NCI-H1694 treated with DMSO at 0.1 percent for 48 hours (cell line): ENCODE measurements at regions not wholly inside any gene's neighbourhood (a gene's known extent, or its start where the extent isn't known, plus 50 kb on each side); places are given as distances from the start of the nearest gene placed in this dataset.
A peak's percentile ranks its signal among the peaks of the same experiment; 100 is the strongest.
"Not testable (repeated sequence)": the region's sequence is repeated elsewhere in the genome, so short reads cannot be mapped to it uniquely, and the experiment has no call there.

ENCODE experiments used
- DNase-seq: peaks from one replicate; lab custom pipeline; 2025; lab: John Stamatoyannopoulos, UW

DNA sequence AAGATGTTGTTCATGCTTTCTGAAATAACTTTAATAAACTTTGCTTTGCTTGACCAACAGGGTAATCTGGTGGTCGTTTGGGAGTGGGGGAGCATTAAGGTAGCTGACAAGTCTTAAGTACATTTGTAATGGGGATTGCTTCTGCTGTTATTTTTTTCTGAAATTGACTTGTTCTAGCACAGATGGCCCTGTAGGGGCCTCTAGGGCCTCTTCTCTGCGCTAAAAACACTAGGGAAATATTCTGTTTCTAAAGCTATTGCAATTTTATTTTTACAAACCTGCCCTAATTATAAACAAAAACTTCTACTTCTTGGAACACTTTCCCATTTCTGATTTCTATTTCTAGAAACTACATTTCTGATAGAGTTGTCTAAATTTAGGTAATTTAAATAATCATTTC, 191.3 kb upstream of the KCNJ3 start:
- peak; percentile 27 for DNase-seq

DNA sequence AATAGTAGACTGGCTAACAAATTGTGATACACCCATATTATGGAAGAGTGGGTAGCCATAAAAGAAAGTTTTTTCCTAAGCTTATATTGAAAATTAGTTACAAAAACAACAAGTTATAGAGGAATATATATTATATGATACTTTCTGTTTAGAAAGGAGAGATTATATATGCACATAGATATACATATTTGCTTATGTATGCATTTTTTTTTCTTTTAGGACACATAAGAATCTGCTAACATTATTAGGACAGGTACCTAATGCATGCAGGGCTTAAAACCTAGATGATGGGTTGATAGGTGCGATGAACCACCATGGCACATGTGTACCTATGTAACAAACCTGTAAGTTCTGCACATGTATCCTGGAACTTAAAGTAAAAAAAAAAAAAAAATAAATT, 179.6 kb upstream of the KCNJ3 start:
- no peak for DNase-seq

GRCh38 chr2:154520951-154521350, 177.5 kb upstream of the KCNJ3 start:
- not testable (repeated sequence) for DNase-seq

GRCh38 chr2:154526234-154526633, 172.3 kb upstream of the KCNJ3 start:
- no peak for DNase-seq

GRCh38 chr2:154527962-154528361, 170.5 kb upstream of the KCNJ3 start:
- no peak for DNase-seq

DNA sequence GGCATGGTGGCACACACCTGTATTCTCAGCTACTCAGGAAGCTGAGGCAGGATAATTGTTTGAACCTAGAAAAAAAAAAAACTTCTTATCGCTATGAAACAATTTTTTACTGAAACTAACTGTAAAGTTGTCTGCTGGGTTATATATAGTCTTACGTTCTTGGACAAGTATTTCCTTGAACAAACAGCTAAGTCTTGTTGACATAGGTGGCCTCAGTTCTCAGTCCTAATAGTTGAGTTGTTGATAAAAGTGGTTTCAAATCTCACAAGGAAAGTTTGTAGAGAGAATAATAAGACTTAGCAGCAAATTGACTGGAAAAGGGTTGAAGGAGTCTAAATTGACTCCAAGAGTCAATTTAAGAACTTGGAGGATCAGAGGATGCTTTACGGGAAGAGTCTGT, 166.5 kb upstream of the KCNJ3 start:
- no peak for DNase-seq

GRCh38 chr2:154532763-154533162, 165.7 kb upstream of the KCNJ3 start:
- DNase-seq: no peak

DNA sequence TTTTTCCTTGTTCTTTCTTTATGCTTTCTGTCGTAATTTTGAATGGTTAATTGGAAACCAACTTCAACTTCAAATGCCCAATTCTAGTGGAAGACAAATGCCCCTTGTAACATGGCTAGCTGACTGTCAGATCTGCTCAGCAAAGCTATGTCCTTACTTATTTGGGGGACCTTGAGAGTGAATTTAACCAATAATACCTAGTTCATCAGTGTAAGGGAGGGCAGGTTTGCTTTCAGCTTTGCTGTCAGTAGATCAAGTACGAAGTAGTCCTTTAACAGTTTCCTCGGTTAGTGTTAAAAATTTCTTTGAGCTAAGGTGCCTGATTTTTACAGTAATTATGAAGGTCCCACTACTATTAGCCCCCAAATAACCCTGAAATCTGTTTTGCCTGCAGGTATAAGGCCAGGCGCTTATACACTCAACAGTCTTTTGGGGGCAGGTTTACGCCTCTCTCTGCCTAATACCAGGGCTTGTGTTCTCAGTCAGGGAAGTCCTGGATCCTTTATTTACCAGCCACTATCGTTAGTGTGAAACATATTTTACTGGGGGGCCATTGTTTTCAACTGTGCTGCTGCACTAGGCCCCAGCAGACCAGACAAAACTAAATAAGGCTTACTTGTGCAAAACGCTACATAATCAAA, 165.1 kb upstream of the KCNJ3 start:
- no peak for DNase-seq

GRCh38 chr2:154537024-154537423, 161.5 kb upstream of the KCNJ3 start:
- DNase-seq: no peak

- no peak for DNase-seq
Measured at GRCh38 chr2:154537843-154538450, 160.5 kb upstream of the KCNJ3 start.

- DNase-seq: no peak
Measured at GRCh38 chr2:154546341-154546740, 152.2 kb upstream of the KCNJ3 start.

DNA sequence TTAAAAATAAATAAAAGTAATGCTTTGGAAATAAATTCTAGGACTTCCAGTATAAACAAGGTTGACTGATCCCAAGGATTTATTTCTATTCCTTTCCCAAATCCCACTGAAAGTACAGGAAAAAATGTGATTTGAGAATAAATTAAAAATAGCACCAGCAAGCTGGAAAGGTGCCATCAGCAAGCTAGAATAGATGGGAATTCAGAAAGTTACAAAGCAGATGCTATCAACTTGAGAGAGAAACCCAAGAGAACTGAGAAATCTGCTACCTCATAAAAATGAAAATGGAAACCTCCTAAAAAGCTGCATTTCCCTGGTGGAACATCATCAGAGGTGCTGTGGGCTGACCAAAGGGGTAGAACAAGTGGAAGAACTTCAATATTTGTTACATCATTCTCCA, 148.6 kb upstream of the KCNJ3 start:
- no peak for DNase-seq

- DNase-seq: no peak
Measured at GRCh38 chr2:154551649-154552048, 146.8 kb upstream of the KCNJ3 start.

- no peak for DNase-seq
Measured at GRCh38 chr2:154554046-154554445, 144.4 kb upstream of the KCNJ3 start.

DNA sequence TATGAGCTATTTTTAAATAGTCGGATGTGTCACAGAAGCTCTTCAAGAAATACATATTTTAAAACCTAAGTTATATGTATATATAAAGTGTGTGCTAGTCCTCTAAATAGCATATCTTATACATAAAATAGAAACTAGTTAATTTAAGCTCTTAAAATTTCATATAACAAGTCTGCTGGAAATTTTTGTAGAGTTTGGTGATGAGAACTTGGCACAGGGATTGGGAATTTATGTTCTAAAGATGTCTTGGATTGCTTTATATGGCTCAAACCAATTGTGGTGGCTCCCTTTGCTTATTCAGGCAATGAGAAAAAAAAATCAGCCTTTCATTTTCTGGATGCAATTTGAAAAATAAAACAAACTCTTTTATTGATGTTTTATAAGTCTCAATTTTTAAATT, 142.8 kb upstream of the KCNJ3 start:
- no peak for DNase-seq

- DNase-seq: no peak
Measured at GRCh38 chr2:154556146-154556545, 142.3 kb upstream of the KCNJ3 start.

DNA sequence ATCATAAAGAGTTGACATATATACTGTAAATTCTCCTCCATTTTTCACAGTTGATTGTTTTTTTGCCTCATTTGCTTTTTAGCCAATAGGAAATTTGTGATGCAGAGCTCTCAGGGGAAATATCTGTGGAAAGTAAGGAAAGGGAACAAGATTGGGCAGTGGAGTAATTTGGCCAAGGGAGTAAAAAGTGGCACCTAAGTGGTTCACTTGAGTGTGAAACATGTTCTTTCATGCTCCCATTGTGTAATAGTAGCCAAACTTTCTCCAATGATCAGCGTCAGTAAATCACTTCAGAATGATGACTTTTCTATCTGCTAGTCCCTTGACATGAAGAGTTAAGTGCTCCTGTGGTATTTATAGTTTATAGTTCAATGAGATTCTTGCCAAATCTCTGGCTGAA, 141.9 kb upstream of the KCNJ3 start:
- no peak for DNase-seq

DNA sequence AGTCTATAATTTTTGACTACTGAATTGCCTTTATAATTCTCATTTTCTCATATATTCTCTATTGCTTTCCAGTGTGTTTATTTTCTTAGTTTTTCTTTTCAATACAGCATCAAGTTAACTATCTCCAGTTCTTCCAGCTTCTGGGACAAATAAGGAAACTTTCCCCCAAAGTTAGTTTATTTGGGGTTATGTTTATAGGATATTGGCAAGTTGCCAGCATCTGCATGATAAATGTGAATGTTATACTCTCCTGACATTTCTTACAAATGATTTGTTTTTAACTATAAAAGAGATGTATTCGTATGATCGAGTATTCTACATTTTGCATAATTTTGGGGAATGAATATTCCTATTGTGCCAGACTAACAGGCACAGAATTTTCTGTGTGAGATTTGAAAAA, 140.6 kb upstream of the KCNJ3 start:
- DNase-seq: no peak

- no peak for DNase-seq
Measured at GRCh38 chr2:154565433-154565832, 133.1 kb upstream of the KCNJ3 start.

- no peak for DNase-seq
Measured at GRCh38 chr2:154568413-154568812, 130.1 kb upstream of the KCNJ3 start.

DNA sequence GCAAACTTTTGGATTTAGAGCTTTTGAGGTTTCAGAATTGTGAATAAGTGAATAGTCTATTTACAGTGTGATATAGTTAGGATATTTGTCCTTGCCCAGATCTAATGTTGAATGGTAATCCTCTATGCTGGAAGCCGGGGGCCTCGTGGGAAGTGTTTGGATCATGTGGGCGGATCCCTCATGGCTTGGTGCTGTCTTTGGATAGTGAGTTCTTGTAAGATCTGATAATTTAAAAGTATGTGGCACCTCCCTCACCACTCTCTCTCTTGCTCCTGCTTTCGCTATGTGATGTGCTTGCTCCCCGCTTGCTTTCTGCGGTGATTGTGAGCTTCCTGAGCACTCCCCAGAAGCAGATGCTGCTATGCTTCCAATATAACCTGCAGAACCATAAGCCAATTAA, 128.0 kb upstream of the KCNJ3 start:
- no peak for DNase-seq

DNA sequence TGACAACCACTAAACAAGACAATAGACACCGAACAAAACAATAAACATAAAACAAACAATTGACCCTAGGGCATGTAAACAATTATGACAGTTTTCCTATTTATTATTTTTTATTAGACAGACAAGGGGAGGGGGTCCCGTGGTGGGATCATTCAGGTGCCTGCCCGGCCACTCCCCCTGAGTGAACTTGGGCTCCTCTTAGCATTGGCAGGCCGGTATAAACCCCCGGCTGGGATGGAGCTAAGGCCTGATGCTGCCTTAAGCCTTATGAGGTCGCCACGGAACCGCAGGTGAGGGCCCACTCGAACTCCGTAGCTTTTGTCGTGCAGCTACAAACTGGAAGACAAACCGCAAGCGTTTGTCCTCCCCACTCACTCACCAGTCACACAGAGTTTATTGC, 121.8 kb upstream of the KCNJ3 start:
- DNase-seq: not testable (repeated sequence)

GRCh38 chr2:154577390-154577789, 121.1 kb upstream of the KCNJ3 start:
- no peak for DNase-seq

GRCh38 chr2:154580767-154581166, 117.7 kb upstream of the KCNJ3 start:
- no peak for DNase-seq
